WTC11 (cell line): ENCODE measurements at regions not wholly inside any gene's neighbourhood (a gene's known extent, or its start where the extent isn't known, plus 50 kb on each side); places are given as distances from the start of the nearest gene placed in this dataset.

Source experiments
- ATF1 ChIP-seq: sonication (generic); formaldehyde crosslinking; IDR thresholded peaks from 2 replicates; pipeline ENCODE4 v1.8.1; 2023; ENCODE audit warnings: mild to moderate bottlenecking, moderate library complexity, missing genetic modification reagents
- NR3C1 ChIP-seq: sonication (generic); formaldehyde crosslinking; conservative IDR thresholded peaks from 2 replicates; pipeline ENCODE4 v1.8.1; 2023; ENCODE audit warnings: low read depth, mild to moderate bottlenecking, missing genetic modification reagents
- ZNF121 ChIP-seq: sonication (generic); formaldehyde crosslinking; IDR thresholded peaks from 2 replicates; pipeline ENCODE4 v1.8.0; 2023; ENCODE audit warnings: missing genetic modification reagents
- TF ChIP-seq, protein P1 (sequence below): sonication (generic); formaldehyde crosslinking; IDR thresholded peaks from 2 replicates; pipeline ENCODE4 v1.8.0; 2022; ENCODE audit warnings: mild to moderate bottlenecking, missing genetic modification reagents
- TF ChIP-seq, protein P2 (sequence below): fragments of 200-600 bp; IDR thresholded peaks from 2 replicates; pipeline ENCODE4 v1.8.0; 2022; ENCODE audit warnings: antibody characterized with exemption

DNA sequence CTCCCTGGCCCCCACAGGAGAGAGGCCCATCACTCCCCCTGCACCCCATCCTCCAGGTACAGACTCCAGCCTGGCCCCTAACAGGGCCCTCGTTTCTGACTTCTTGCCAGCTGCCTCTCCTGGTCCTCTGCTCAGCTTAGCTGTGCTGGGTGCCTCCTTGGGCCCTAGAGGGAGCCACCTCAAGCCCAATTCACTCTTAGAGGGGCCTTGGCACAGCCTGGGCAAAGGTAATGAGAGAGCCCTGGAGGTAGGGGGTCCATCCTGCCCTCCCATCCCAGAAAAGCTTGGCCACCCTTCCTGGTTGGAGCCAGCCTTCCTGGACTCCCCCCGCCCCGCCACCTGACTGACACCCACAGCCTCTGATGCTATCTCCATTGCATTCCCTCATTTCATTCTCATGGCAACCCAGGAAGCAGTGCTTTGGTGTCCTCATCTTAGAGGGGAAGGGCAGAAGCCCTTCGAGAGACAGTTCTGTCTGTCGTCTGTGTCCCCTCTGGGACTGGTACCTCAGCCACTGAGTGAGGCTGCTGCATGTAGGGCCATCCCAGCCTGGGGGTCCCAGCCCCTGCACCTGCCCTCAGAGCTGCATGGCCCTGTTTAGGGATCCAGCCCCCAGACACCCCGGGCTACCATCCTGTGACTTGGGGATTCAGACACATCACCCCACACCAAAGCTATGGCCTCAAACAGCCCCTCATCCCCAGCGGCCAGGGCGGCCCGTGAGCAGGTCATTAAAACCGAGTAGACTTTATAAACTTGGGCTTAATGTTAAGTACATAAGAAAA is 95.5 kb downstream of the BARX1 start:
- TF ChIP-seq NR3C1 (CRISPR knock-in tag) (no peak), ATF1 (no peak), ZNF121 (CRISPR knock-in tag) (no peak)
- TF ChIP-seq, protein P1, sequence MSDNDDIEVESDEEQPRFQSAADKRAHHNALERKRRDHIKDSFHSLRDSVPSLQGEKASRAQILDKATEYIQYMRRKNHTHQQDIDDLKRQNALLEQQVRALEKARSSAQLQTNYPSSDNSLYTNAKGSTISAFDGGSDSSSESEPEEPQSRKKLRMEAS: no peak
- TF ChIP-seq, protein P2, sequence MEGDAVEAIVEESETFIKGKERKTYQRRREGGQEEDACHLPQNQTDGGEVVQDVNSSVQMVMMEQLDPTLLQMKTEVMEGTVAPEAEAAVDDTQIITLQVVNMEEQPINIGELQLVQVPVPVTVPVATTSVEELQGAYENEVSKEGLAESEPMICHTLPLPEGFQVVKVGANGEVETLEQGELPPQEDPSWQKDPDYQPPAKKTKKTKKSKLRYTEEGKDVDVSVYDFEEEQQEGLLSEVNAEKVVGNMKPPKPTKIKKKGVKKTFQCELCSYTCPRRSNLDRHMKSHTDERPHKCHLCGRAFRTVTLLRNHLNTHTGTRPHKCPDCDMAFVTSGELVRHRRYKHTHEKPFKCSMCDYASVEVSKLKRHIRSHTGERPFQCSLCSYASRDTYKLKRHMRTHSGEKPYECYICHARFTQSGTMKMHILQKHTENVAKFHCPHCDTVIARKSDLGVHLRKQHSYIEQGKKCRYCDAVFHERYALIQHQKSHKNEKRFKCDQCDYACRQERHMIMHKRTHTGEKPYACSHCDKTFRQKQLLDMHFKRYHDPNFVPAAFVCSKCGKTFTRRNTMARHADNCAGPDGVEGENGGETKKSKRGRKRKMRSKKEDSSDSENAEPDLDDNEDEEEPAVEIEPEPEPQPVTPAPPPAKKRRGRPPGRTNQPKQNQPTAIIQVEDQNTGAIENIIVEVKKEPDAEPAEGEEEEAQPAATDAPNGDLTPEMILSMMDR: no peak
